A673 (cell line): ENCODE measurements at regions not wholly inside any gene's neighbourhood (a gene's known extent, or its start where the extent isn't known, plus 50 kb on each side); places are given as distances from the start of the nearest gene placed in this dataset.

Source experiments
- BruUV-seq: library from RNA; stranded (reverse); fragments of 400-500 nt; replicated peaks from 2 replicates; lab custom pipeline; 2021; lab: Mats Ljungman, UMichigan
- CTCF ChIA-PET: fragments of 300-600 bp; sonication (Branson Sonifier 250); formaldehyde crosslinking; loops from one replicate; lab custom pipeline; 2022; ENCODE audit warnings: antibody characterized with exemption; lab: Charles Lee
- POLR2A ChIA-PET: fragments of 300-600 bp; sonication (Branson Sonifier 250); formaldehyde crosslinking; loops from one replicate; lab custom pipeline; 2022; ENCODE audit warnings: antibody characterized with exemption; ENCODE audit not compliant: low non-redundant PET; lab: Charles Lee
- DNase-seq: peaks from one replicate; pipeline ENCODE4 v3.0.0-alpha.2; 2015; ENCODE audit warnings: low spot score
- H3K27ac ChIP-seq: fragments of 200-600 bp; sonication (generic); 2 replicates; pipeline ENCODE4 v1.5.1; 2016; ENCODE audit warnings: mixed run types, low read depth, mild to moderate bottlenecking, mixed read lengths, antibody characterized with exemption, low read length; ENCODE audit not compliant: poor library complexity, severe bottlenecking
- H3K27me3 ChIP-seq: fragments of 200-600 bp; sonication (generic); replicated peaks from 2 replicates; pipeline ENCODE4 v1.6.1; 2017; ENCODE audit warnings: mixed run types, low read depth, mild to moderate bottlenecking, mixed read lengths, antibody characterized with exemption, low read length; ENCODE audit not compliant: insufficient read depth, poor library complexity
- H3K36me3 ChIP-seq: fragments of 200-600 bp; sonication (generic); 2 replicates; pipeline ENCODE4 v1.6.1; 2016; ENCODE audit warnings: mixed run types, mild to moderate bottlenecking, mixed read lengths, antibody characterized with exemption, low read length; ENCODE audit not compliant: insufficient read depth, poor library complexity, severe bottlenecking
- H3K4me1 ChIP-seq: fragments of 200-600 bp; sonication (generic); 2 replicates; pipeline ENCODE4 v1.6.1; 2017; ENCODE audit warnings: mixed run types, mild to moderate bottlenecking, mixed read lengths, antibody characterized with exemption, low read length; ENCODE audit not compliant: insufficient read depth, poor library complexity, severe bottlenecking
- H3K4me3 ChIP-seq: fragments of 200-600 bp; sonication (generic); 2 replicates; pipeline ENCODE4 v1.5.1; 2016; ENCODE audit warnings: low read depth, mixed run types, mild to moderate bottlenecking, mixed read lengths, low read length; ENCODE audit not compliant: poor library complexity, severe bottlenecking
- H3K9me3 ChIP-seq: fragments of 200-600 bp; sonication (generic); 2 replicates; pipeline ENCODE4 v1.6.1; 2016; ENCODE audit warnings: mixed run types, low read depth, mild to moderate bottlenecking, mixed read lengths, antibody characterized with exemption, low read length; ENCODE audit not compliant: poor library complexity, severe bottlenecking
- CTCF ChIP-seq: fragments of 300-800, 200-600 bp; sonication (generic); conservative IDR thresholded peaks from 2 replicates; pipeline ENCODE4 v1.5.1; 2017; ENCODE audit warnings: low read depth, mild to moderate bottlenecking, antibody characterized with exemption, low read length, moderate library complexity, mixed read lengths
- EZH2 ChIP-seq: fragments of 200-600 bp; sonication (generic); IDR thresholded peaks from 2 replicates; pipeline ENCODE4 v1.6.1; 2017; ENCODE audit warnings: borderline replicate concordance, low read depth, mild to moderate bottlenecking, mixed read lengths, antibody characterized with exemption, low read length; ENCODE audit not compliant: poor library complexity, severe bottlenecking
- intact Hi-C: fragments of 100-400 bp; cut with micrococcal nuclease; formaldehyde crosslinking; loops from one replicate; pipeline ENCODE4 v1.10.0; 2022; ENCODE audit not compliant: unreplicated experiment

GRCh38 chr21:23624281-23624680 lies 1983.0 kb downstream of the MRPL39 start:
- POLR2A ChIA-PET = no interaction called here

DNA sequence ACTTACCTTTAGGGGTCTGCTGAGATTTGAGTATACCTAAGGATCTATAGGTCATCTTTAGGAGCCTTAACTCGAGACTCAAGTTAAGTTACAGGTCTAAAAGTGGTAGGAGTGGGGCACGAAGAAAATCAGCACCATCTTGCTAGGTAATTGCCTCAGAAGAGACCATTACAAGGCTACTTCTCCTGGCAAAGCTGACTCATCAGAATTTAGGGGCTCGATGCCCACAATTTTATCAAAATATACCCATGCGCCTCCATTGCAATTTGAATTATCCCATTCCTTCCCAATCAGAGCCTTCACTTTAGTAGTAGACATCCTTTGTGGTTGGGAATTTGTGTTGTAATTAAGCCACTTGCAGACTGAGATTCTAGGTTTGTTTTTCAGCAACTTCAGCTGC lies 1994.3 kb downstream of the MRPL39 start:
- Histone ChIP-seq H3K27ac (no peak overlapping the region), H3K4me1 (no peaks in the 10 kb centered on the region), H3K9me3 (no peaks in the 10 kb centered on the region), H3K36me3 (no peaks in the 10 kb centered on the region), H3K27me3 (peaks cover 14% of the 10 kb centered on the region), H3K4me3 (no peak overlapping the region)
- no peak for DNase-seq
- ChIA-PET POLR2A (no interaction called here), CTCF (no interaction called here)
- TF ChIP-seq EZH2 = no peak
- no peak for TF ChIP-seq CTCF
- no TSS peak for BruUV-seq
- intact Hi-C loops = no loop called here

More at GRCh38 chr21:23624281-23624680, 1983.0 kb downstream of the MRPL39 start:
- H3K27me3 ChIP-seq = no peaks in the 10 kb centered on the region
- H3K4me3 ChIP-seq = no peak overlapping the region
- no peaks in the 10 kb centered on the region for H3K4me1 ChIP-seq
- H3K9me3 ChIP-seq = no peaks in the 10 kb centered on the region
- H3K36me3 ChIP-seq = no peaks in the 10 kb centered on the region
- DNase-seq = no peak
- TF ChIP-seq CTCF (no peak), EZH2 (no peak)
- CTCF ChIA-PET = no interaction called here
- H3K27ac ChIP-seq = no peak overlapping the region
- intact Hi-C loops = no loop called here
- no TSS peak for BruUV-seq

DNA sequence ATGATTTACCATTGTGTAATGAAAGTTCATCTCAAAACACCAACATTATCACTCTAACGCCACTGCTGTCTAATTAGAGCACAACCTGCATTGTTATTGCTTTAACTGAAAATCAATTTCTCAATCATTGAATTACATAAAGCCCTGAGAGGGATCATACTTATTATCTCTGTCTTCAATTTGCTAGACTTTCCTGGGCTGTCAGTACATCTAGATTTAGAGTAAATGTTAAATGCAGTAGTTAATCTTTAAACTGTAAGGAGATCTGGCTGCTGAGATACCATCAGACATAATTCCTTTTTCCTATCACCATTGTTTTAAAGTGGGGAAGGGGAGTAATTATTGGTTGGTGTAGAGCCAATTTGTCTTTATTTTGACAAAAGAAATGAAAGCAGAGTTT lies 1995.1 kb downstream of the MRPL39 start:
- POLR2A ChIA-PET = no interaction called here
- H3K27ac ChIP-seq = no peak overlapping the region
- no peak for TF ChIP-seq EZH2
- TF ChIP-seq CTCF = no peak
- intact Hi-C loops = no loop called here
- no peaks in the 10 kb centered on the region for H3K4me1 ChIP-seq
- CTCF ChIA-PET = no interaction called here
- H3K36me3 ChIP-seq = no peaks in the 10 kb centered on the region
- H3K9me3 ChIP-seq = no peaks in the 10 kb centered on the region
- DNase-seq = no peak
- H3K4me3 ChIP-seq = no peak overlapping the region
- no TSS peak for BruUV-seq
- H3K27me3 ChIP-seq = peaks cover 14% of the 10 kb centered on the region
